Adipocyte (in vitro differentiated cells): ENCODE measurements at regions not wholly inside any gene's neighbourhood (a gene's known extent, or its start where the extent isn't known, plus 50 kb on each side); places are given as distances from the start of the nearest gene placed in this dataset.
A peak's percentile ranks its signal among the peaks of the same experiment; 100 is the strongest.

Source experiments
- DNase-seq: peaks from one replicate; pipeline ENCODE4 v3.0.0-alpha.2; 2015; ENCODE audit warnings: low read depth
- H3K27me3 ChIP-seq: replicated peaks from 2 replicates; pipeline ENCODE4 v1.7.0; 2013; ENCODE audit warnings: mild to moderate bottlenecking, low read length, moderate library complexity; ENCODE audit not compliant: control insufficient read depth, insufficient read depth
- H3K36me3 ChIP-seq: 2 replicates; pipeline ENCODE4 v1.7.0; 2013; ENCODE audit warnings: low read length, mild to moderate bottlenecking, moderate library complexity; ENCODE audit not compliant: control insufficient read depth, insufficient read depth, severe bottlenecking
- H3K4me1 ChIP-seq: 2 replicates; pipeline ENCODE4 v1.7.0; 2013; ENCODE audit warnings: mild to moderate bottlenecking, low read length, moderate library complexity; ENCODE audit not compliant: control insufficient read depth, insufficient read depth
- H3K4me3 ChIP-seq: 2 replicates; pipeline ENCODE4 v1.7.0; 2013; ENCODE audit warnings: mild to moderate bottlenecking, low read length, moderate library complexity
- H3K9ac ChIP-seq: 2 replicates; pipeline ENCODE4 v1.7.0; 2013; ENCODE audit warnings: mild to moderate bottlenecking, low read length, moderate library complexity
- H3K9me3 ChIP-seq: 2 replicates; pipeline ENCODE4 v1.7.0; 2013; ENCODE audit warnings: mild to moderate bottlenecking, low read length, moderate library complexity; ENCODE audit not compliant: control insufficient read depth

DNA sequence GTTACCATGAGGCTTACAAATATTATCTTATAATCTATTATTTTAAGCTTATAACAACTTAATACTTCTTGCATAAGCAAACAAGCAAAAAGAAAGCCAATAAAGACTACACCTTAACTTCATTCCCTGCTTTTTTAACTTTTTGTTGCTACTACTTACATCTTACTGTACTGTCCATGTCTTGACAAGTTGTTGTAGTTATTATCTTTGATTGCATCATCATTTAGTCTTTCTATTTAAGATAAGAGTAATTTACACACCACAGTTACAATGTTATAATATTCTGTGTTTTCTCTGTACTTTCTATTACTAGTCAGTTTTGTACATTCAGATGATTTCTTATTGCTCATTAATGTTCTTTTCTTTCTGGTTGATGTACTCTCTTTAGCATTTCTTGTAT lies 346.6 kb downstream of the SMARCA1 start:
- DNase-seq = no peak
- no peaks in the 10 kb centered on the region for H3K4me1 ChIP-seq
- no peaks in the 10 kb centered on the region for H3K36me3 ChIP-seq
- H3K4me3 ChIP-seq = no peak overlapping the region
- no peaks in the 10 kb centered on the region for H3K27me3 ChIP-seq
- no peaks in the 10 kb centered on the region for H3K9me3 ChIP-seq
- no peak overlapping the region for H3K9ac ChIP-seq

DNA sequence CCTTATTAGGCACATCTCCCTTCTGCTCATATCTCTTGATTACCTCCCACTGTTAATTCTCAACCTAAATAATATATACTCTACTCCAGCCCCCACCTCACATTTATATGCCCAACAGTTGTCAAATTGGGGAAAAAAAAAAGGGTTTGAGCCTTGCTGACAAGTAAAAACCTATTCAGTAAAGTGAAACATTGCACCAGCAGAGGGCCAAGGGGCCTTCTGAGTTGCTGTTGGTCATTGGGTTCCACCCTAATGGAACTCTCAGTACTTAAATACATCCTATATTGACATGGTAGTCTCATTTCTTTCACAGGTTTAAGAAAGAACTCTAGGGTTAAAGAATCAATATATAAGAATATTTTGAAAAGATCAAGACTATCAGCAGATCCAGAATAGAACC lies 362.2 kb downstream of the SMARCA1 start:
- Histone ChIP-seq H3K9ac (no peak overlapping the region), H3K4me1 (no peaks in the 10 kb centered on the region), H3K9me3 (no peaks in the 10 kb centered on the region), H3K27me3 (no peaks in the 10 kb centered on the region), H3K4me3 (no peak overlapping the region), H3K36me3 (no peaks in the 10 kb centered on the region)
- no peak for DNase-seq

DNA sequence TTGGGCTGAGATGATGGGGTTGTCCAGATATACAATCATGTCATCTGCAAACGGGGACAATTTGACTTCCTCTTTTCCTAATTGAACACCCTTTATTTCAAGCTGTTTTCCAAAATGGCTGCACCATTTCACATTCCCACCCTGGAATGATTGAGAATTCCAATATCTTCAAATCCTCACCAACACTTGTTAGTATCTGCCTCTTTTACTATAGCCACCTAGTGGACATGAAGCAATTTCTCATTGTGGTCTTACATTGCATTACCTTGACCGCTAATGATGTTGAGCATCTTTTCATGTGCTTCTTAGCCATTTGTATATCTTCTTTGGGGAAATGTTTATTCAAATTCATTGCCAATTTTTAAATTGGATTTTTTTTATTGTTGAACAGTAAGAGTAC lies 364.8 kb downstream of the SMARCA1 start:
- DNase-seq = no peak
- H3K36me3 ChIP-seq = no peaks in the 10 kb centered on the region
- no peaks in the 10 kb centered on the region for H3K4me1 ChIP-seq
- H3K27me3 ChIP-seq = no peaks in the 10 kb centered on the region
- no peaks in the 10 kb centered on the region for H3K9me3 ChIP-seq
- no peak overlapping the region for H3K9ac ChIP-seq
- H3K4me3 ChIP-seq = no peak overlapping the region

DNA sequence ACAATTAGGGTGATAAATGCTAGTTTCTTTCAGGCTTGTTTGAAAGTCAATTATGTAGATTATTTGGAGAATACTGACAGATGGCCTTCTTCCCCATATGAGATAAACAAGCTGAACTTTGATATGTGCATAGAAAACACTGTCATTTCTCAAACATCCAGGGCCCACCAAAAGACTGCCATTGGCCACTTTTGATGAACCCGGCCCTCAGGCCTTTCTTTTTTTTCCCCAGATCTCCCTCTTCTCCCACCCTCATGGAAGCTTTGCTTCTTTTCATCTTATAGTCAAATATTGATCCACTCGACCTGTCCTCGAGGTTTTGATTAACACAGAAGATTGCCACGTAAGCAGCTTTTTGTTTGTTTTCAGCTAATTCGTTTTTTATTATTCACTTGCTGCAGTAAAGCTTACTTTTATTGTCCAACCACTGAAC lies 377.4 kb downstream of the SMARCA1 start:
- Histone ChIP-seq H3K27me3 (peaks cover 5% of the 10 kb centered on the region), H3K9ac (no peak overlapping the region), H3K4me3 (no peak overlapping the region), H3K9me3 (no peaks in the 10 kb centered on the region), H3K36me3 (no peaks in the 10 kb centered on the region), H3K4me1 (no peaks in the 10 kb centered on the region)
- no peak for DNase-seq

DNA sequence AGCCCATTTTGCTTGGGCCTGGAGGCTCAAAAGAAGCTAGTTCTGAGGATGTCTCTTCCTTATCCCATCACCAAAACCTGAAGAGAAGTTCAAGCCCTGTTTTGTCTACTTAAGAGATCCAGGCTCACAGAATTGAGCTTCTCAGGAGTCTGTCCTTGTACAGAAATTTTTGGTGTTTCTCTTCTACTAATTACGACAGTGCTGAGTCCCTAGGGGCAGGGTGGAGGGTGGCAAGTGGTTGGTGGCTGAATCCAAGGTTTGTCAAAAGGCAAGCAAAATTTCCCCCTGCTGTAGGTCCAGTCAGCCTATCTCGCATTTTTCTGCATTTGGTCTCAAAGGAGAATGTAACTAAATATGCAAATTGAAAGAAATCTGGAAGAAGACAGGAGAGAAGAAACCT lies 377.9 kb downstream of the SMARCA1 start:
- H3K27me3 ChIP-seq = peaks cover 5% of the 10 kb centered on the region
- H3K4me3 ChIP-seq = no peak overlapping the region
- no peaks in the 10 kb centered on the region for H3K9me3 ChIP-seq
- H3K36me3 ChIP-seq = no peaks in the 10 kb centered on the region
- H3K4me1 ChIP-seq = no peaks in the 10 kb centered on the region
- no peak overlapping the region for H3K9ac ChIP-seq
- DNase-seq = no peak

DNA sequence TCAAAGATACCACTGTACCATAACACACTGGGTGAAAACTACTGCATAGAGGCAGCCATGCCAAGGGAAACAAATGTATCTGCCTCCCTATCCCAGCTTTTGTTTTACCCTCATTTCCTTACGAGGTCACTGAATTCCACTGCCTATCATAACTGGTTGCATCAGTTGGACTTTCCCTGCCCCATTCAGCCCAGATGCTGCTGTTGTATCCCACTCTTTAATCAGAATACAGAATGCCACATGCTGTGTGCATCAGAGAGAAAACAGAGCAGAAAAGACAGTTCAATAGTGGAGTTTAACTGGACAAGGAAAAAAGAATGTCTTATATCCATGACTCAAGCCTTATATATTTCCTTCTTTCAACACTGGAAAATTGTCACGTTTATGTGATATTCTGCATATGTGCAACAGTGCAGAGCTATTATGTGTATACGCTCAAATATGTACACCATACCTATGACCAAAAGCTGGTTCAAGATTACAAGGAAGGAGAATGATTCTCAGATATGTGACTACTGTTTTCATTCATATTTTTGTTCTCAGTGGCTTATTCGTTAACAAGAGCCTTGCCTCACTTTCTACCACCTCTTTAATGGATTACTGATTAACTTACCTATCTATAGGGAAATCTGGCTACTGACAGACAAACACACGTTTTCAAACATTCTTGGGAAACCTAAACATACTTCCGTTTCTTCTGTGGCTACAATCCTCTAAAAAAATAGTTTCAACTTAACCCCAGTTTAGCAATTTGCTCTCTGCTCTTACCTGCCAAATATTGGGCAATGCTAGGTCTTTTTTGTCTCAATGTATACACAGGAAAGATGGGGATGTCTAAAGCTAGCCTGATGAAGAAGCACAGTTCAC lies 378.9 kb downstream of the SMARCA1 start:
- Histone ChIP-seq H3K27me3 (peaks cover 5% of the 10 kb centered on the region), H3K4me3 (no peak overlapping the region), H3K36me3 (no peaks in the 10 kb centered on the region), H3K9me3 (no peaks in the 10 kb centered on the region), H3K9ac (no peak overlapping the region), H3K4me1 (no peaks in the 10 kb centered on the region)
- peak; percentile 2 for DNase-seq

DNA sequence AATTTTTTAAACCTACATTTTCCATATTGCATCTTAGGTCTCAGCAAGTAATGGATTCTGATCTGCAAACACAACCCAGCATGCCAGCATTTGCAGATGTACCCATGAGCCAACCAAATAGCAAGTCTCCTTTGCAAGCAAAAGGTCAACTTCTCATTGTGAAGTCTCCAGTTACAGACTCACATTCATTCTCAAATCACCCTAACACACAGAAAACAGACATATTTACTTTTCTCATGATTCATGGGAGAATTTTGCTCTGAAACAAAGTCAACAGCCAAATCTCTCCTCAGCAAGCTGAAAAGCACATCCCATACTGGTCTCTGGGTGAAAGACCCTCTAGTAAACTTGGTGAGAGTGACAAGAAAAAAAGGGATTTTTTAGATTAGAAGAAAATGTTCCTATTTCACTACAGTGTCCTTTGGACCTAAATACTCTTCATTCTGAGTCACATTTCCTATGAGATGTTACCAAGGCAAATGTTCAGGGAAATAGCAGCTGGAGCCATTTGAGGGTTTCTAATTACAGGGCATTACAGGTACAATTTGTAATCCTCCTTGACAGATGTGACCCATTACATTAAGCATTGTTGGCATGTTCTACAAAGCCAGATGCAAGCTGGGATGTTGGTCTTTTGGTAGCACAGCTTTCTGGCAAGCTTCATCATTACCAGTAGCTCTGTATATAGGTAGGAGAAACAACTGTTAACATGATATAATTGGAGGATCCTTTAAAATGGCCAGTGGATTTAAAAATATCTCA lies 383.3 kb downstream of the SMARCA1 start:
- Histone ChIP-seq H3K9ac (no peak overlapping the region), H3K4me3 (no peak overlapping the region), H3K36me3 (no peaks in the 10 kb centered on the region), H3K4me1 (no peaks in the 10 kb centered on the region), H3K27me3 (no peaks in the 10 kb centered on the region), H3K9me3 (no peaks in the 10 kb centered on the region)
- DNase-seq = no peak

DNA sequence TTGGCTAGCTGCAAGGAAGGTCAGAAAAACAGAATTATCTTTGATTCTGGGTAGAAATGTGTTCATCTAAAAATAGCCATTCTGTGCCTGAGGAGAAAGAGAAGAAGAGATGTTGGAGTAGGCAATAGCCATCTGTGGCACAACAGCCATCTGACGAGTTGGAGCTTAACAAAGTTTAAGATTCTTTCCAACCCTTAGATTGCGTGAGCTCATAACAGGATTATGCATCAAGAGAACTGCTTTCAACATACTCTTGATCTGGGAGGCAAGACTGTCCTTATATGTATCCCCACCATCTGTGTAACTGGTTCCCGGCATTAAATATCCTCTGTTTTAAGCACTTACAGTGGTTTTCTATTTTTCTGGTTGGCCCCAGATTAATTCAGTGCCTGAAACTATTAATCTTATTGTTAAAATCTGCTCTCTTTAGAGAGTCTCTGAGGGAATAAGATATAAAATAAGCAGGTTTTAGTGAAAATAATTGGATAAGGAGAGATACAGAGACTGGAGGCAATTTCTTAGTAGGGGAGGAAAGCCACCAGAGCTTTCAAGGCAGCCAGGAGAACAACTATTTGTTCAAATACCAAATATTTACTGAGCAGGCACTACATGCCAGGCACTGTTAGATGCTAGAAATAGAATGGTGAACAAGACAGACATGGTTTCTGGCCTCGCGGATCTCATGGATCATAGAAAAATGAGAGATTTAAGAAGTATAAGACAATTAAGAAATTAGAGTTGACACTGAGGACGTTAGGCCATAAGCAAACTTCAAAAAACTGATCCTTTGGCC lies 398.0 kb downstream of the SMARCA1 start:
- Histone ChIP-seq H3K9me3 (no peaks in the 10 kb centered on the region), H3K4me3 (no peak overlapping the region), H3K27me3 (no peaks in the 10 kb centered on the region)

DNA sequence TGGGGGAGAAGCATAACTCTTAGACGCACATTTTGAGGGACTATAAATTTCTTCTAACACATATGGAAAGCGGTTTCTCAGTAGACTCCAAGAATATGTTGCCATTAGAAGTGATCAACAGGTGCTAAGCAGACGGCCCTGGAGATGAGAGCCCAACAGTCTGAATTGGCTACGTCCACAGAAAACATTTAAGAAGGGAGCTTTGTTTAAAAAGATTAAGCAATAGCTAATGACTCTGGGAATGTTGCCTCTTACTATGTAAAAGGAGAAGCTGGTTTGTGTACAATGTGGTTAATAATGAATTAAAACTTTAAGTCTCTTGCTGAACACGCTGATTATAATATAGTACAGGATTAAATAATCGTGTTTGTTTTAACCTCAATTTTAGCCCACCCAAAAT lies 399.5 kb downstream of the SMARCA1 start:
- no peak for DNase-seq
- Histone ChIP-seq H3K4me3 (no peak overlapping the region), H3K27me3 (no peaks in the 10 kb centered on the region), H3K9me3 (no peaks in the 10 kb centered on the region), H3K36me3 (no peaks in the 10 kb centered on the region), H3K9ac (no peak overlapping the region), H3K4me1 (no peaks in the 10 kb centered on the region)

More for the DNA sequence above, 398.0 kb downstream of the SMARCA1 start:
- Histone ChIP-seq H3K4me1 (no peaks in the 10 kb centered on the region), H3K9ac (no peak overlapping the region), H3K36me3 (no peaks in the 10 kb centered on the region)
- no peak for DNase-seq

DNA sequence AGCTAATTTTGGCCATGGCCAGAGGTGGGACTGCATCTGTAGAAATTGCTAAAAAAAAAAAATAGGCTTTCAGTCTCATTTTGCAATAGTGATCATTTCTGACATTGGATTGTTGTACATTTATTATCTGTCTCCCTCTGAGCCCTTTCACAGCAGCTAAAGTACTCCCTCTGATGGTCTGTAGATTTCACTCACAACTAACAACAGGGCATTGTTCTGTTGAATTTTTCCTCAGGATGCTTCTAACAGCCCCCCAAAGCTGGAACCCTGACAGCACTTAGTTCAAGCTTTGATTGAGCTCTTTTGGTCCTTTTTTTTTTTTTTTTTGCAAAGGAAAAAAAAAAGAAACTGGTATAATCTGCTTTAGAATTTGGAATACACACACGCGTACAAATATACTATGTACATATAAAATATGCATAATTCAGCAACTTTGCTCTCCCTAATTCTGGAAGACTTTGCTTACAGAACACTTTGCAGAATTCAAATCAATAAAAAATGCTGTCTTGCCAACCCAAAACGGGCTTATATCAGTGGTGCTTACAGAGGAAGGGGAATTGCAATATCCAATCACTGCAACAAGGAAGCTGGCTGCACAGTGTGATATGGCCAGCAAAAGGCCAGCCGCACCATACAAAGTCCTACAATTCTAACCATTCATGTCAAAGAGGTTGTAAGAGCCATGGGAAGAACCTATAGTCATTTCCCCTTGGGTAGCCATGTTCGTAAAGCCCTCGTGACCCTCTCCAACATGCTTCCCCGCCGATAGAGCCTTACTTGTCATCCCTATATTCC lies 406.4 kb downstream of the SMARCA1 start:
- Histone ChIP-seq H3K4me3 (no peak overlapping the region), H3K9me3 (no peaks in the 10 kb centered on the region), H3K36me3 (no peaks in the 10 kb centered on the region), H3K9ac (no peak overlapping the region), H3K27me3 (peaks cover 6% of the 10 kb centered on the region), H3K4me1 (no peaks in the 10 kb centered on the region)
- no peak for DNase-seq
